Endodermal cell (in vitro differentiated cells): ENCODE measurements at regions not wholly inside any gene's neighbourhood (a gene's known extent, or its start where the extent isn't known, plus 50 kb on each side); places are given as distances from the start of the nearest gene placed in this dataset.

ENCODE experiments used
- DNase-seq: peaks from one replicate; pipeline ENCODE4 v3.0.0-alpha.2; 2017
- H3K27ac ChIP-seq: 2 replicates; pipeline ENCODE4 v1.5.1; 2013; ENCODE audit warnings: mild to moderate bottlenecking, low read depth, low read length, moderate library complexity
- H3K27me3 ChIP-seq: 2 replicates; pipeline ENCODE4 v1.6.1; 2013; ENCODE audit warnings: mild to moderate bottlenecking, low read length, moderate library complexity; ENCODE audit not compliant: insufficient read depth, control insufficient read depth, poor library complexity, severe bottlenecking
- H3K36me3 ChIP-seq: 2 replicates; pipeline ENCODE4 v1.7.0; 2013; ENCODE audit warnings: mild to moderate bottlenecking, low read length, moderate library complexity; ENCODE audit not compliant: control insufficient read depth, insufficient read depth
- H3K4me1 ChIP-seq: one replicate; pipeline ENCODE4 v1.7.0; 2013; ENCODE audit warnings: low read length; ENCODE audit not compliant: control insufficient read depth, insufficient read depth
- H3K4me3 ChIP-seq: 2 replicates; pipeline ENCODE4 v1.5.1; 2013; ENCODE audit warnings: mild to moderate bottlenecking, low read length, moderate library complexity
- H3K9ac ChIP-seq: 2 replicates; pipeline ENCODE4 v1.6.1; 2013; ENCODE audit warnings: mild to moderate bottlenecking, low read length, moderate library complexity; ENCODE audit not compliant: poor library complexity, severe bottlenecking; ENCODE audit errors: extremely low read depth
- H3K9me3 ChIP-seq: 2 replicates; pipeline ENCODE4 v1.6.1; 2013; ENCODE audit warnings: mild to moderate bottlenecking, low read length, moderate library complexity; ENCODE audit not compliant: control insufficient read depth
- H3K27ac Mint-ChIP-seq: 2 replicates; pipeline ENCODE4 v1.8.0; 2020; ENCODE audit warnings: mixed read lengths
- H3K27me3 Mint-ChIP-seq: 2 replicates; pipeline ENCODE4 v1.8.0; 2021; ENCODE audit warnings: mild to moderate bottlenecking, mixed read lengths; ENCODE audit not compliant: insufficient read depth
- H3K36me3 Mint-ChIP-seq: 2 replicates; pipeline ENCODE4 v1.8.0; 2020; ENCODE audit warnings: low read depth, mixed read lengths
- H3K4me1 Mint-ChIP-seq: 2 replicates; pipeline ENCODE4 v1.8.0; 2020; ENCODE audit warnings: mixed read lengths
- H3K4me3 Mint-ChIP-seq: 2 replicates; pipeline ENCODE4 v1.8.0; 2020; ENCODE audit warnings: mild to moderate bottlenecking, moderate library complexity, mixed read lengths
- H3K9me3 Mint-ChIP-seq: 2 replicates; pipeline ENCODE4 v1.8.0; 2020; ENCODE audit warnings: mild to moderate bottlenecking, mixed read lengths
- WGBS, 2 experiments: methylation state at CpG; one replicate each; pipeline versions ENCODE4 v1.1.5 to v1.1.7; 2013; ENCODE audit warnings: missing lambda C conversion rate in 2 of 2, mixed read lengths in 1 of 2; ENCODE audit not compliant: insufficient coverage in 1 of 2, insufficient read length in 1 of 2; 5-methylcytosine and 5-hydroxymethylcytosine counted together
- TF ChIP-seq, protein P1 (sequence below): fragments of 200-600 bp; sonication (generic); conservative IDR thresholded peaks from 2 replicates; pipeline ENCODE4 v1.5.0; 2021; ENCODE audit warnings: antibody characterized with exemption, mild to moderate bottlenecking

- Histone ChIP-seq H3K27me3 (no peaks in the 10 kb centered on the region), H3K4me1 (peaks cover 6% of the 10 kb centered on the region), H3K4me3 (no peak overlapping the region), H3K9ac (no peak overlapping the region), H3K36me3 (no peaks in the 10 kb centered on the region), H3K27ac (no peak overlapping the region), H3K9me3 (no peaks in the 10 kb centered on the region)
- Mint-ChIP-seq H3K4me1 (peaks cover 22% of the 10 kb centered on the region), H3K27ac (no peak overlapping the region), H3K27me3 (peaks cover 5% of the 10 kb centered on the region), H3K36me3 (no peaks in the 10 kb centered on the region), H3K9me3 (no peaks in the 10 kb centered on the region), H3K4me3 (no peak overlapping the region)
- TF ChIP-seq, protein P1, sequence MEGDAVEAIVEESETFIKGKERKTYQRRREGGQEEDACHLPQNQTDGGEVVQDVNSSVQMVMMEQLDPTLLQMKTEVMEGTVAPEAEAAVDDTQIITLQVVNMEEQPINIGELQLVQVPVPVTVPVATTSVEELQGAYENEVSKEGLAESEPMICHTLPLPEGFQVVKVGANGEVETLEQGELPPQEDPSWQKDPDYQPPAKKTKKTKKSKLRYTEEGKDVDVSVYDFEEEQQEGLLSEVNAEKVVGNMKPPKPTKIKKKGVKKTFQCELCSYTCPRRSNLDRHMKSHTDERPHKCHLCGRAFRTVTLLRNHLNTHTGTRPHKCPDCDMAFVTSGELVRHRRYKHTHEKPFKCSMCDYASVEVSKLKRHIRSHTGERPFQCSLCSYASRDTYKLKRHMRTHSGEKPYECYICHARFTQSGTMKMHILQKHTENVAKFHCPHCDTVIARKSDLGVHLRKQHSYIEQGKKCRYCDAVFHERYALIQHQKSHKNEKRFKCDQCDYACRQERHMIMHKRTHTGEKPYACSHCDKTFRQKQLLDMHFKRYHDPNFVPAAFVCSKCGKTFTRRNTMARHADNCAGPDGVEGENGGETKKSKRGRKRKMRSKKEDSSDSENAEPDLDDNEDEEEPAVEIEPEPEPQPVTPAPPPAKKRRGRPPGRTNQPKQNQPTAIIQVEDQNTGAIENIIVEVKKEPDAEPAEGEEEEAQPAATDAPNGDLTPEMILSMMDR: no peak
- WGBS, 2 experiments: 92 to 96% methylated on average over 7 to 9 of the region's 9 CpGs
- no peak for DNase-seq
These were observed 244.5 kb upstream of the PITRM1 start for GRCh38 chr10:3417096-3417495.

DNA sequence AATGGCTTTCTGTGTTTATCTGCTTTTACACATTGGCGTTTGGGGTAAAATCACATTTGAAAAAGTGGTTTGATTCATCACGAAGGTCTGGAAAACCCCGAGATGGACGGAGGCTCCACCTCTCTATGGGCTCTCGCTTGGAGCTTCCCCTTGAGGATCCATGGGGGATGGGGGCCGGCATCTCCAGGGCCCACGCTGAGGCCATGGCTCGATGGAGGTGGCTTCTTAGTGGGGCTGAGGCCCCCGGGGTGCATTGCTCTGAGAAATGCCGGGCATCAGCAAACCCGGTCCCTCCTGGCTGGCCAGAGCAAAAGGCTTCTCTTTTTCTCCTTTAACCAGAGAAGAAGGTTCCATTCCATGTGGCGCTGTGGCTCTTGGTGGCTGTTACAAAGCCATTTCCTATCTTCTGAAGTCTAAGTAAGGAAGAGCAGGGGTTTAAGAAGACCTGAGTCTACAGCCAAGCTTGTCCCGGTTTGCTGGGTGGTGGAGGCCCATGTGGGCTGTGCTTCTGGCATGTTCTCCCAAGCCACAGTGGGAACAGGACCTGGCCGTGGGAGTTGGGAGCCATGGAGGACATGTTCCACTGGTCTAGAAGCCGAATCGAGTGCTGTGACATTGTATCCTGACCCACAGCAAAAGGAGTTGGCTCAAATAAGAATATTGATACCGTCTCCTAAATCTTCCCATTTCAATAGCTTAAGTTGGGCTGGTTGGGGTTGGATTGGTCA, 243.5 kb upstream of the PITRM1 start:
- peaks cover 2% of the 10 kb centered on the region for H3K9me3 Mint-ChIP-seq
- peaks cover 5% of the 10 kb centered on the region for H3K27me3 Mint-ChIP-seq
- no peaks in the 10 kb centered on the region for H3K36me3 Mint-ChIP-seq
- H3K27ac Mint-ChIP-seq: no peak overlapping the region
- H3K36me3 ChIP-seq: no peaks in the 10 kb centered on the region
- H3K27ac ChIP-seq: no peak overlapping the region
- H3K4me1 Mint-ChIP-seq: peaks cover 22% of the 10 kb centered on the region
- no peak overlapping the region for H3K4me3 ChIP-seq
- H3K4me1 ChIP-seq: peaks cover 6% of the 10 kb centered on the region
- H3K9me3 ChIP-seq: no peaks in the 10 kb centered on the region
- WGBS, 2 experiments: 81 to 84% methylated on average over 13 to 17 of the region's 17 CpGs
- no peak overlapping the region for H3K9ac ChIP-seq
- TF ChIP-seq, protein P1: no peak
- H3K27me3 ChIP-seq: no peaks in the 10 kb centered on the region
- H3K4me3 Mint-ChIP-seq: no peak overlapping the region
- no peak for DNase-seq

GRCh38 chr10:3415038-3415736, 242.6 kb upstream of the PITRM1 start:
- Histone ChIP-seq H3K9ac (no peak overlapping the region), H3K9me3 (no peaks in the 10 kb centered on the region), H3K4me3 (no peak overlapping the region), H3K27ac (no peak overlapping the region), H3K27me3 (no peaks in the 10 kb centered on the region), H3K4me1 (peaks cover 6% of the 10 kb centered on the region), H3K36me3 (no peaks in the 10 kb centered on the region)
- Mint-ChIP-seq H3K27ac (peak overlapping the region; percentile 3), H3K36me3 (no peaks in the 10 kb centered on the region), H3K27me3 (peaks cover 5% of the 10 kb centered on the region), H3K9me3 (peaks cover 5% of the 10 kb centered on the region), H3K4me1 (peaks cover 22% of the 10 kb centered on the region), H3K4me3 (no peak overlapping the region)
- TF ChIP-seq, protein P1: no peak
- peak; percentile 47 for DNase-seq
- 82 to 88% methylated on average over 17 to 21 of the region's 21 CpGs for WGBS, 2 experiments
